Transverse colon (tissue), 3 donors: ENCODE measurements at regions not wholly inside any gene's neighbourhood (a gene's known extent, or its start where the extent isn't known, plus 50 kb on each side); places are given as distances from the start of the nearest gene placed in this dataset.

Source experiments
- EP300 ChIP-seq: sonication (generic); formaldehyde crosslinking; IDR thresholded peaks from one replicate; pipeline ENCODE4 v1.6.1; 2017; ENCODE audit warnings: antibody characterized with exemption, low read depth
- POLR2A ChIP-seq: fragments of 450-650 bp; IDR thresholded peaks from one replicate; pipeline ENCODE4 v1.6.1; 2016; ENCODE audit warnings: antibody characterized with exemption, mild to moderate bottlenecking, moderate library complexity
- TF ChIP-seq, protein P1 (sequence below), 5 experiments: fragments of 200-600 bp in 3 of 5; fragments of 450-650 bp in 2 of 5; sonication (generic) in 3 of 5; IDR thresholded peaks; 1 replicate in 2 of 5; 2 replicates in 3 of 5; pipeline ENCODE4 v1.5.1; 2016 to 2017; ENCODE audit warnings: antibody characterized with exemption in 5 of 5, inconsistent platforms in 3 of 5, mild to moderate bottlenecking in 2 of 5, moderate library complexity in 1 of 5

GRCh38 chr9:109894473-109894872 is 114.5 kb downstream of the PALM2AKAP2 start:
- TF ChIP-seq, protein P1, sequence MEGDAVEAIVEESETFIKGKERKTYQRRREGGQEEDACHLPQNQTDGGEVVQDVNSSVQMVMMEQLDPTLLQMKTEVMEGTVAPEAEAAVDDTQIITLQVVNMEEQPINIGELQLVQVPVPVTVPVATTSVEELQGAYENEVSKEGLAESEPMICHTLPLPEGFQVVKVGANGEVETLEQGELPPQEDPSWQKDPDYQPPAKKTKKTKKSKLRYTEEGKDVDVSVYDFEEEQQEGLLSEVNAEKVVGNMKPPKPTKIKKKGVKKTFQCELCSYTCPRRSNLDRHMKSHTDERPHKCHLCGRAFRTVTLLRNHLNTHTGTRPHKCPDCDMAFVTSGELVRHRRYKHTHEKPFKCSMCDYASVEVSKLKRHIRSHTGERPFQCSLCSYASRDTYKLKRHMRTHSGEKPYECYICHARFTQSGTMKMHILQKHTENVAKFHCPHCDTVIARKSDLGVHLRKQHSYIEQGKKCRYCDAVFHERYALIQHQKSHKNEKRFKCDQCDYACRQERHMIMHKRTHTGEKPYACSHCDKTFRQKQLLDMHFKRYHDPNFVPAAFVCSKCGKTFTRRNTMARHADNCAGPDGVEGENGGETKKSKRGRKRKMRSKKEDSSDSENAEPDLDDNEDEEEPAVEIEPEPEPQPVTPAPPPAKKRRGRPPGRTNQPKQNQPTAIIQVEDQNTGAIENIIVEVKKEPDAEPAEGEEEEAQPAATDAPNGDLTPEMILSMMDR (IDR thresholded peaks at IDR 0.05), result no peak
- no peak for TF ChIP-seq POLR2A
- no peak for TF ChIP-seq EP300
